Activated T-helper 1 cell treated with anti-CD3 and anti-CD28 coated beads, Interleukin-12 subunit alpha, Interleukin-12 subunit beta, Interleukin-2, Interleukin-4 antibody, amounts not matched to agents 30 ng/mL and 10 ng/mL and 1 ng/mL, durations not matched to agents 14 hours and 24 hours and 36 hours (primary cell): ENCODE measurements at regions not wholly inside any gene's neighbourhood (a gene's known extent, or its start where the extent isn't known, plus 50 kb on each side); places are given as distances from the start of the nearest gene placed in this dataset.

Source experiments
- DNase-seq: peaks from one replicate; pipeline ENCODE4 v3.0.0; 2021; ENCODE audit warnings: low spot score
- H3K27ac Mint-ChIP-seq: one replicate; pipeline ENCODE4 v1.8.0; 2021; ENCODE audit warnings: mild to moderate bottlenecking, mixed read lengths
- H3K27me3 Mint-ChIP-seq: one replicate; pipeline ENCODE4 v1.8.0; 2022; ENCODE audit warnings: mild to moderate bottlenecking, moderate library complexity, mixed read lengths; ENCODE audit not compliant: insufficient read depth
- H3K36me3 Mint-ChIP-seq: one replicate; pipeline ENCODE4 v1.8.0; 2021; ENCODE audit warnings: low read depth, mixed read lengths
- H3K4me1 Mint-ChIP-seq: one replicate; pipeline ENCODE4 v1.8.0; 2021; ENCODE audit warnings: low read depth, mixed read lengths
- H3K4me3 Mint-ChIP-seq: one replicate; pipeline ENCODE4 v1.8.0; 2021; ENCODE audit warnings: mild to moderate bottlenecking, moderate library complexity, mixed read lengths
- H3K9me3 Mint-ChIP-seq: one replicate; pipeline ENCODE4 v1.8.0; 2021; ENCODE audit warnings: mixed read lengths
- intact Hi-C: fragments of 100-400 bp; cut with micrococcal nuclease; formaldehyde crosslinking; loops from one replicate; pipeline ENCODE4 v1.15.1; 2024

- DNase-seq, result no peak
- no peak overlapping the region for H3K4me3 Mint-ChIP-seq
- no peak overlapping the region for H3K27ac Mint-ChIP-seq
- intact Hi-C loops, result no loop called here
- H3K27me3 Mint-ChIP-seq, result no peaks in the 10 kb centered on the region
- no peaks in the 10 kb centered on the region for H3K9me3 Mint-ChIP-seq
- no peaks in the 10 kb centered on the region for H3K4me1 Mint-ChIP-seq
- no peaks in the 10 kb centered on the region for H3K36me3 Mint-ChIP-seq
Measured at GRCh38 chr9:105072476-105072875, 144.5 kb upstream of the ABCA1 start.

GRCh38 chr9:105073147-105073546, 145.2 kb upstream of the ABCA1 start:
- Mint-ChIP-seq H3K36me3 (no peaks in the 10 kb centered on the region), H3K4me3 (no peak overlapping the region), H3K4me1 (no peaks in the 10 kb centered on the region), H3K9me3 (no peaks in the 10 kb centered on the region), H3K27ac (no peak overlapping the region), H3K27me3 (no peaks in the 10 kb centered on the region)
- intact Hi-C loops, result no loop called here
- no peak for DNase-seq

GRCh38 chr9:105074491-105074890, 146.5 kb upstream of the ABCA1 start:
- Mint-ChIP-seq H3K36me3 (no peaks in the 10 kb centered on the region), H3K27me3 (peaks cover 4% of the 10 kb centered on the region), H3K9me3 (no peaks in the 10 kb centered on the region), H3K4me3 (no peak overlapping the region), H3K4me1 (no peaks in the 10 kb centered on the region), H3K27ac (no peak overlapping the region)
- intact Hi-C loops, result no loop called here
- DNase-seq, result no peak

- Mint-ChIP-seq H3K27ac (no peak overlapping the region), H3K4me1 (no peaks in the 10 kb centered on the region), H3K4me3 (no peak overlapping the region), H3K36me3 (no peaks in the 10 kb centered on the region), H3K9me3 (no peaks in the 10 kb centered on the region), H3K27me3 (peaks cover 4% of the 10 kb centered on the region)
- intact Hi-C loops, result no loop called here
- no peak for DNase-seq
Measured at GRCh38 chr9:105076729-105077128, 148.8 kb upstream of the ABCA1 start.

- DNase-seq, result no peak
- Mint-ChIP-seq H3K9me3 (no peaks in the 10 kb centered on the region), H3K36me3 (no peaks in the 10 kb centered on the region), H3K4me3 (no peak overlapping the region), H3K4me1 (no peaks in the 10 kb centered on the region), H3K27ac (no peak overlapping the region), H3K27me3 (peaks cover 4% of the 10 kb centered on the region)
- intact Hi-C loops, result no loop called here
Measured at GRCh38 chr9:105079457-105079856, 151.5 kb upstream of the ABCA1 start.

GRCh38 chr9:105082843-105083242, 154.9 kb upstream of the ABCA1 start:
- DNase-seq, result no peak
- no peak overlapping the region for H3K4me3 Mint-ChIP-seq
- no peak overlapping the region for H3K27ac Mint-ChIP-seq
- intact Hi-C loops, result no loop called here
- no peaks in the 10 kb centered on the region for H3K4me1 Mint-ChIP-seq
- H3K27me3 Mint-ChIP-seq, result peaks cover 4% of the 10 kb centered on the region
- H3K36me3 Mint-ChIP-seq, result no peaks in the 10 kb centered on the region
- no peaks in the 10 kb centered on the region for H3K9me3 Mint-ChIP-seq

- Mint-ChIP-seq H3K27me3 (peaks cover 4% of the 10 kb centered on the region), H3K4me3 (no peak overlapping the region), H3K36me3 (no peaks in the 10 kb centered on the region), H3K27ac (no peak overlapping the region), H3K9me3 (no peaks in the 10 kb centered on the region), H3K4me1 (no peaks in the 10 kb centered on the region)
- no peak for DNase-seq
- intact Hi-C loops, result no loop called here
Measured at GRCh38 chr9:105083256-105083655, 155.3 kb upstream of the ABCA1 start.

- intact Hi-C loops, result no loop called here
- Mint-ChIP-seq H3K36me3 (no peaks in the 10 kb centered on the region), H3K9me3 (no peaks in the 10 kb centered on the region), H3K27me3 (peaks cover 1% of the 10 kb centered on the region), H3K4me3 (no peak overlapping the region), H3K27ac (no peak overlapping the region), H3K4me1 (no peaks in the 10 kb centered on the region)
- no peak for DNase-seq
Measured at GRCh38 chr9:105087910-105088898, 156.2 kb upstream of the SLC44A1 start.

- Mint-ChIP-seq H3K9me3 (no peaks in the 10 kb centered on the region), H3K27ac (no peak overlapping the region), H3K4me1 (no peaks in the 10 kb centered on the region), H3K4me3 (no peak overlapping the region), H3K27me3 (peaks cover 2% of the 10 kb centered on the region), H3K36me3 (no peaks in the 10 kb centered on the region)
- DNase-seq, result no peak
- intact Hi-C loops, result no loop called here
Measured at GRCh38 chr9:105089874-105090273, 154.6 kb upstream of the SLC44A1 start.

GRCh38 chr9:105091004-105091640, 153.3 kb upstream of the SLC44A1 start:
- Mint-ChIP-seq H3K27me3 (peaks cover 2% of the 10 kb centered on the region), H3K4me1 (no peaks in the 10 kb centered on the region), H3K27ac (no peak overlapping the region), H3K9me3 (no peaks in the 10 kb centered on the region), H3K36me3 (no peaks in the 10 kb centered on the region), H3K4me3 (no peak overlapping the region)
- no peak for DNase-seq
- intact Hi-C loops, result no loop called here

- Mint-ChIP-seq H3K27me3 (peaks cover 2% of the 10 kb centered on the region), H3K4me3 (no peak overlapping the region), H3K9me3 (no peaks in the 10 kb centered on the region)
Measured at GRCh38 chr9:105093685-105094084, 150.8 kb upstream of the SLC44A1 start.

GRCh38 chr9:105098370-105098769, 146.1 kb upstream of the SLC44A1 start:
- H3K9me3 Mint-ChIP-seq, result no peaks in the 10 kb centered on the region
- no peak overlapping the region for H3K27ac Mint-ChIP-seq
- H3K4me3 Mint-ChIP-seq, result no peak overlapping the region
- intact Hi-C loops, result no loop called here
- H3K4me1 Mint-ChIP-seq, result no peaks in the 10 kb centered on the region
- no peaks in the 10 kb centered on the region for H3K36me3 Mint-ChIP-seq
- H3K27me3 Mint-ChIP-seq, result no peaks in the 10 kb centered on the region
- DNase-seq, result no peak

More at GRCh38 chr9:105093685-105094084, 150.8 kb upstream of the SLC44A1 start:
- H3K4me1 Mint-ChIP-seq, result no peaks in the 10 kb centered on the region
- no peaks in the 10 kb centered on the region for H3K36me3 Mint-ChIP-seq
- no peak for DNase-seq
- intact Hi-C loops, result no loop called here
- no peak overlapping the region for H3K27ac Mint-ChIP-seq

- Mint-ChIP-seq H3K27me3 (no peaks in the 10 kb centered on the region), H3K4me3 (no peak overlapping the region), H3K9me3 (no peaks in the 10 kb centered on the region), H3K36me3 (no peaks in the 10 kb centered on the region), H3K27ac (no peak overlapping the region), H3K4me1 (no peaks in the 10 kb centered on the region)
- no peak for DNase-seq
- intact Hi-C loops, result no loop called here
Measured at GRCh38 chr9:105103776-105104175, 140.7 kb upstream of the SLC44A1 start.
